Neutrophil (primary cell): ENCODE measurements at regions not wholly inside any gene's neighbourhood (a gene's known extent, or its start where the extent isn't known, plus 50 kb on each side); places are given as distances from the start of the nearest gene placed in this dataset.

Experiments used
- H3K27ac ChIP-seq: fragments of 200-600 bp; sonication (generic); 2 replicates; pipeline ENCODE4 v1.5.1; 2016; ENCODE audit warnings: mild to moderate bottlenecking, moderate library complexity
- H3K27me3 ChIP-seq: fragments of 200-600 bp; sonication (generic); 2 replicates; pipeline ENCODE4 v1.6.0; 2016; ENCODE audit warnings: mild to moderate bottlenecking
- H3K36me3 ChIP-seq: fragments of 200-600 bp; sonication (generic); 2 replicates; pipeline ENCODE4 v1.5.1; 2017
- H3K4me1 ChIP-seq, 2 experiments: fragments of 200-600 bp in 1 of 2; sonication (generic) in 1 of 2; 1 replicate in 1 of 2; 2 replicates in 1 of 2; pipeline versions ENCODE4 v1.5.1 to v1.6.1; 2013 to 2016; ENCODE audit warnings: low read depth in 1 of 2, low read length in 1 of 2, mild to moderate bottlenecking in 1 of 2, moderate library complexity in 1 of 2; ENCODE audit not compliant: control insufficient read depth in 1 of 2, insufficient read depth in 1 of 2
- H3K4me3 ChIP-seq, 2 experiments: fragments of 200-600 bp in 1 of 2; sonication (generic) in 1 of 2; 1 replicate in 1 of 2; 2 replicates in 1 of 2; pipeline ENCODE4 v1.5.1; 2013 to 2016; ENCODE audit warnings: low read depth in 1 of 2, low read length in 1 of 2, mild to moderate bottlenecking in 1 of 2, moderate library complexity in 1 of 2
- H3K9me3 ChIP-seq: fragments of 200-600 bp; sonication (generic); 2 replicates; pipeline ENCODE4 v1.5.1; 2016
- TF ChIP-seq, protein P1 (sequence below): fragments of 200-600 bp; sonication (generic); IDR thresholded peaks from 2 replicates; pipeline ENCODE4 v1.5.1; 2016; ENCODE audit warnings: antibody characterized with exemption

DNA sequence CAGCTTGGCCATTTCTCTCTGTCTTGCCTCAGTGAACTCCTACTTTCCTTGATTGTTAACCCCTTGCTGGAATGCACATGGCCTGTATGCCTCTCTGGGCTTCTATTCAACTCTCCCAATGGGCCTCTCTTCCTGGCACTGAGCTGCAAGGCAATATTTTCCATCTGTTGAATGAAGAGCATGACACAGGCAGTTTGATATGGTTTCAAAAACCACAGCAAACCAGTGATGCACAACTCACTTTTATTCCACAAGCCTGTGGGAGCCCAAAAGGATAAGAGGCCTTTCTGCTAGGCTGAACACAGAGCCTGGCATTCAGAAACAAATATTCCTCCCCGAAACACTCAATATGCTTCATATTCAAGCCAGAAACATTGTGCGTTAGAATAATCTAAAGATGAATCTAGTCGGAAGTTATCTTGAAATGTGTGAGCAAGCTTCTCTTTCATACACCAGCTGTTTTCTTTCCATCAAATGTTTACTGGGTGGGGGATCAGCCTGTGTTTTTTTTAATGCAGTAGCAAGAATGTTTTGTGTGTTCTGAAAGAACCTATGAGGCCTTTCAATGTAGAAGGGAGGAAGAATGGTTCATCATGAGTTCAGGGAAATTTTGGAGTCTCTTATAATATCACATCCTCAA lies 443.1 kb upstream of the SPRY2 start:
- no peaks in the 10 kb centered on the region for H3K36me3 ChIP-seq
- TF ChIP-seq, protein P1, sequence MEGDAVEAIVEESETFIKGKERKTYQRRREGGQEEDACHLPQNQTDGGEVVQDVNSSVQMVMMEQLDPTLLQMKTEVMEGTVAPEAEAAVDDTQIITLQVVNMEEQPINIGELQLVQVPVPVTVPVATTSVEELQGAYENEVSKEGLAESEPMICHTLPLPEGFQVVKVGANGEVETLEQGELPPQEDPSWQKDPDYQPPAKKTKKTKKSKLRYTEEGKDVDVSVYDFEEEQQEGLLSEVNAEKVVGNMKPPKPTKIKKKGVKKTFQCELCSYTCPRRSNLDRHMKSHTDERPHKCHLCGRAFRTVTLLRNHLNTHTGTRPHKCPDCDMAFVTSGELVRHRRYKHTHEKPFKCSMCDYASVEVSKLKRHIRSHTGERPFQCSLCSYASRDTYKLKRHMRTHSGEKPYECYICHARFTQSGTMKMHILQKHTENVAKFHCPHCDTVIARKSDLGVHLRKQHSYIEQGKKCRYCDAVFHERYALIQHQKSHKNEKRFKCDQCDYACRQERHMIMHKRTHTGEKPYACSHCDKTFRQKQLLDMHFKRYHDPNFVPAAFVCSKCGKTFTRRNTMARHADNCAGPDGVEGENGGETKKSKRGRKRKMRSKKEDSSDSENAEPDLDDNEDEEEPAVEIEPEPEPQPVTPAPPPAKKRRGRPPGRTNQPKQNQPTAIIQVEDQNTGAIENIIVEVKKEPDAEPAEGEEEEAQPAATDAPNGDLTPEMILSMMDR = no peak
- no peak overlapping the region for H3K4me3 ChIP-seq
- H3K27me3 ChIP-seq = no peaks in the 10 kb centered on the region
- no peak overlapping the region for H3K27ac ChIP-seq
- no peaks in the 10 kb centered on the region for H3K9me3 ChIP-seq
- no peaks in the 10 kb centered on the region for H3K4me1 ChIP-seq

DNA sequence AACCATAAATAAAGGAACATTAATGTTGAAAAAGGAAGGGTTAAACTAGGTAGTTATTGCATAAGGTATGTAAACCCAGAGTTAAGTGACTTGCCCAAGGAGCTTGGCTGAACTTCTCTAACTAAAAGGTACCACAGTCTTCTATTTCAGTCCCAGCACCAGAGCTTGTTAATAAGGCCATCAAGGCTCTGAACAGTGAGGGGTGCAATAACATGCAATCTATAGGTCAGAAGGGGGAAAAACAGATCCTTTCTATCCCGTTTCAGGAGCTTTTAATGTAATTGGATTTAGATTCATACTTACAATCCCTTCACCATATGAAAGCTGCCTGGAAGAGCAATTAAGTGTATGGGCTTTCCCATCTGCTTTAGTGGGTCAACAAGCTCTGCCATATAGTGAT lies 441.5 kb upstream of the SPRY2 start:
- TF ChIP-seq, protein P1 = no peak
- Histone ChIP-seq H3K9me3 (no peaks in the 10 kb centered on the region), H3K27ac (no peak overlapping the region), H3K27me3 (no peaks in the 10 kb centered on the region), H3K4me1 (no peaks in the 10 kb centered on the region), H3K36me3 (no peaks in the 10 kb centered on the region), H3K4me3 (no peak overlapping the region)

DNA sequence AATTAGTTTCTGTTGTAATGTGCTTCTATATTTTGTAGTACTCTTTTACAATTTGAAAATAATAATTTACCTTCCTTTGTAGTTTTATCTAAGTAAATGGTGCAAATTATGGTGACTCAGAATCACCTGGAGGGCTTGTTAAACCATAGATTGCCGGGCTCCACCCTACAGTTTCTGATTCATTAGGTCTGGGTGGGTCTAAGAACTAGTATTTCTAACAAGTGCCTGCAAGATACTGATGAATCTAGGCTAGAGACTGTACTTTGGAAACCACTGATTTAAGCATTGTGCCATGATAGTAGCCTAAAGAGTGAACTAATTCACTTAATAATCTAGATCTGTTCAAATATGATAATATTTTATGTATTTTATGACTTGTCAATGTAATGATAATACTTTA lies 437.4 kb upstream of the SPRY2 start:
- Histone ChIP-seq H3K9me3 (no peaks in the 10 kb centered on the region), H3K27ac (no peak overlapping the region), H3K27me3 (no peaks in the 10 kb centered on the region), H3K36me3 (no peaks in the 10 kb centered on the region), H3K4me1 (no peaks in the 10 kb centered on the region), H3K4me3 (no peak overlapping the region)
- TF ChIP-seq, protein P1 = no peak

DNA sequence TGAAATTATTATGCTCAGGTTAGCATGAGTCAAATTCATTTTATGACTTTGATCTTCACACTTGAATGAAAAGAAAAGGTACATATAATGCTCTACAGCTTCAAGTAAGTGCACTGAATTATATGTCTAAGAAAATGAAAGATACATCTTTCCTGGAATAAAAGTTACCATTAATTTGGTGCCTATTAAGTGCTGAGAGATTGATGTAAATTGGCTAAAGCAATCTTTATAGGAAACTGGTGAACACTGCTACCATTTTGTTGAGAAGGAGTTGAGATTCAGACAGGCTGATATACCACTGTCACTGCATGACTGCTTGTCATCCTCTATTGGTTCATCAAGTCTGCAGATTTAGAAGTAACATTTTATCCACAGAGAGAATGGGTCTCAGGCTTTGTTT lies 416.8 kb upstream of the SPRY2 start:
- H3K9me3 ChIP-seq = no peaks in the 10 kb centered on the region
- no peaks in the 10 kb centered on the region for H3K36me3 ChIP-seq
- H3K4me1 ChIP-seq = no peaks in the 10 kb centered on the region
- H3K27me3 ChIP-seq = no peaks in the 10 kb centered on the region
- H3K27ac ChIP-seq = no peak overlapping the region
- TF ChIP-seq, protein P1 = no peak
- no peak overlapping the region for H3K4me3 ChIP-seq

DNA sequence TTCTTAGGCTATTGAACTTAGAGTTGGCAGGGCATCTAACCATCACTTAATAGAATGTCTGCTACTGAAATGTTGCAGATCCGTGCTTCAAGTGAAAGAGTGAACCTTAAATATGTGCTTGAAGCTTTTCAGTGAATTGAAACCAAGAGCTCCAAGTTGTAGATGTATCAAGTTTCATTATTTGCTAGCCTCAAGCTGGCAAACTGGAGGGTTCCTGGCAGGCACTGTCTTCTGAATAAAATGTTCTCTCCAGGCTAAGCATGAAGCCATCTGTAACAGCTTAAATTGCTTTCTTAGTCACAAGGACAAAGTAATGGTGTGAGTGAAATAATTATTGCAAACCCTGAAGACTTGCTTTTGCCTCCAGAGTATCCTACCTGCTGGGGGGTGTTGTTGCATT lies 415.0 kb upstream of the SPRY2 start:
- Histone ChIP-seq H3K27me3 (no peaks in the 10 kb centered on the region), H3K9me3 (no peaks in the 10 kb centered on the region), H3K36me3 (no peaks in the 10 kb centered on the region), H3K27ac (no peak overlapping the region), H3K4me1 (no peaks in the 10 kb centered on the region), H3K4me3 (no peak overlapping the region)
- TF ChIP-seq, protein P1 = no peak

DNA sequence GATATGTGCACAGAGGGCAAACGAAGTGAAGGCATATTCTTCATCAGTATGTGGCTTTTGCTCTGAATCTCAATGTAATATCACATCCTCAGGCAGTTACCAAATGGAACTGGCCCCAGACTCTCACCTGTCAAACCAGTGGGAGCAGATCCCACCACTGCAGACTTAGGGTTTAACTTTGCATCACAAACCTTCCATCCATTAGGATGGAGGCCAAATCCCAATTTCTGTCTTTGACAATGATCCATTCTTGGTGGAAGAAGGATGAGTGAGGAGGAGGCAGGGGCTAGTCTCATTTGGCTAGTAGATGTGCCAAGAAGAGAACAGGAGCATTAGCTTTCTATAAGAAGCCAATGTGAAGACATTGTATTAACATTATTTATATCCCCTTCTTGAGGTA lies 413.5 kb upstream of the SPRY2 start:
- H3K4me1 ChIP-seq = no peaks in the 10 kb centered on the region
- no peak overlapping the region for H3K27ac ChIP-seq
- H3K4me3 ChIP-seq = no peak overlapping the region
- TF ChIP-seq, protein P1 = no peak
- no peaks in the 10 kb centered on the region for H3K27me3 ChIP-seq
- no peaks in the 10 kb centered on the region for H3K36me3 ChIP-seq
- H3K9me3 ChIP-seq = no peaks in the 10 kb centered on the region
